HG03280 (cell line): ENCODE measurements at regions not wholly inside any gene's neighbourhood (a gene's known extent, or its start where the extent isn't known, plus 50 kb on each side); places are given as distances from the start of the nearest gene placed in this dataset.
"Not testable (repeated sequence)": the region's sequence is repeated elsewhere in the genome, so short reads cannot be mapped to it uniquely, and the experiment has no call there.

Experiments
- ATAC-seq: cut with Tn5 transposase; IDR thresholded peaks from one replicate; pipeline ENCODE4 v1.9.1; 2021; ENCODE audit warnings: mild to moderate bottlenecking, moderate library complexity; ENCODE audit not compliant: unreplicated experiment

DNA sequence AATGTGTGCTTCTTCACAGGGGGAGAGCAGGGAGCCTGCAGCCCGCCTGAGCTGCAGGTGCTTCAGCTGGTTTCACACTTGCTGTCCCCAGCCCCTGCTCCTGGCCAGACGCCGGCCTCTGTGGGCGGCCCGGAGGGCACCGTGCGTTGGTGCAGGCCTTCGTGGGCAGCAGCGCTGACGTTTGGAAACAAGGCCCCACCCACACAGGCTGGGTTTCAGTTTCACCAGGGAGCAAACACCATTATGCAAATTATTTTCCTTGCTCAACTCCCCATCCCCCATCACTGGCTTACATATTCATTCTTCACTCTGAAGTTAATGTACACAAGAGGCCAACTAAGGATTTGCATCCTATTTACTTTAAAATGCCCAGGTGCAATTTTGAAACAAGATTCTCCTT, 343.2 kb downstream of the BCL2L11 start:
- peak; percentile 91 for ATAC-seq

DNA sequence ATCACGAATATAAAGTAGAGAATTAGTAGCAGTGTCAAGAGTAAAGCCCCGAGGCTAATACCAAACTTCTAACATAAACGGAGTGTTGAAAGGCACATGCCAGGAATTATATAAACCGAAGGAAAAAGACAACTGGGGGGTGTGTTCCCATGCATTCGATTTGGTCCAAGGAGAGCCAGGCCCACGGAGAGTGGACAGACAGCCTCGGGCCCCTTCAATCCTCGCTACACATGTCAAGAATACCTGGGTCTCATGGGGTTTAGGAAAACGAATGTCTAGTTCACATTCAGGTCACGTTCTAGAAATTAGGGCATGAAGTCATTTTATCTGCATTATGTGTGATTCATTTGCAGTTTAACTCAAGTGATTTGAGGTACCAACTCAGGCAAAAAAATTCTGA, 343.7 kb downstream of the BCL2L11 start:
- ATAC-seq = not testable (repeated sequence)

DNA sequence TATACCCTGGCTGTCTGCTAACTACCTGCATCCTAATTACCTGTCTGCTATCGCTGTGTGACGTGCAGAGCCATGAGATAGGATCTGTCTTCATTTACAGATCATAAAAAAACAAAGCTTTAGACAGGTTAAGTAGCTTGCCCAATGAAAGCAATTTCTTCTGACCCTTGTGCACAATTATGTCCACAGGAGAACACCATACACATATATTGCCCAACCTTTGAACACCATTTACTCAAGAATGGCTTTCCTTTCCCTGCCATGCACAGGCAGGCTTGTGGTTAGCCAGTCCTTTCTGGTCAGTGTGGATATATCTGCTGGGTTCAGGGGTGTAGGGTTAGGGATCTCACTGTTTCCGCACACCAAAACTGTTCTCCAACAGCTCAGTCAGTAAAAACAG, 344.8 kb downstream of the BCL2L11 start:
- ATAC-seq = not testable (repeated sequence)

DNA sequence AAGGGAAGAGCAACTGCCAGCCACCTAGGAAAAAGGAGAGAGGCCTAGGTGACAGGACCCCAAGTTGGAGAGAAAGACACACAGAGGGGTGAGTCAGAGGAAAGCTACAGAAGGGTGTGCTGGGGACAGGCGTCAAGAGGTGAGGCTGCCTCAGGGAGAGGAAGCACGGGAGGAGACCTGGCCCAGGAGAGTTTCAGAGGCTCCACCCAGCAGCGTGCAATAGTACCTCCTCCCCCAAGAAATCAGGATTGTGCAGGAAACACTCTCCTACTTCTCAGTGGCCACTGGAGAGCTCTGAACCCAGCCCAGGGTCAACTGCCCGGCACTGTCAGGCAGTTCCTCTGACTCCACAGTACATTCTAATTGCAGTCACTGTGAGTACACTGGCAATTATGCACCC, 346.0 kb downstream of the BCL2L11 start:
- ATAC-seq = not testable (repeated sequence)

DNA sequence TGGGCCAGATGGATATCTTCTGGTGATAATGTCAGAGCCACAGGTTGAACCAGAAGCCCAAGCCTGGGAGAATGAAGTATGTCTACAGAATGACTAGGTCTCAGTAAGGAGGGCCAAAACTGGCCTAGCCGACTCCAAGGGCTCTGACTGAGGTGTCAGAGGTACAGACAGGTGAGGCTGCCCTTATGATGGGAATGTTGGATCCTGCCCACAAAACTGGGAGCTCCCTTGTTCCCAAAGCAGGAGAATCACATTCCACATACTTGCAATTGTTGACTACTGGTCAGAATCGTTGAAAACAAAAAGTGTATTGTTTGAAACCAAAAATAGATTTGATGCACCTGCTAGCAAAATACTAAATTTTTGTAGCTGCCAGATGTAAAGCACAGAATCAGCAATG, 350.2 kb downstream of the BCL2L11 start:
- not testable (repeated sequence) for ATAC-seq

DNA sequence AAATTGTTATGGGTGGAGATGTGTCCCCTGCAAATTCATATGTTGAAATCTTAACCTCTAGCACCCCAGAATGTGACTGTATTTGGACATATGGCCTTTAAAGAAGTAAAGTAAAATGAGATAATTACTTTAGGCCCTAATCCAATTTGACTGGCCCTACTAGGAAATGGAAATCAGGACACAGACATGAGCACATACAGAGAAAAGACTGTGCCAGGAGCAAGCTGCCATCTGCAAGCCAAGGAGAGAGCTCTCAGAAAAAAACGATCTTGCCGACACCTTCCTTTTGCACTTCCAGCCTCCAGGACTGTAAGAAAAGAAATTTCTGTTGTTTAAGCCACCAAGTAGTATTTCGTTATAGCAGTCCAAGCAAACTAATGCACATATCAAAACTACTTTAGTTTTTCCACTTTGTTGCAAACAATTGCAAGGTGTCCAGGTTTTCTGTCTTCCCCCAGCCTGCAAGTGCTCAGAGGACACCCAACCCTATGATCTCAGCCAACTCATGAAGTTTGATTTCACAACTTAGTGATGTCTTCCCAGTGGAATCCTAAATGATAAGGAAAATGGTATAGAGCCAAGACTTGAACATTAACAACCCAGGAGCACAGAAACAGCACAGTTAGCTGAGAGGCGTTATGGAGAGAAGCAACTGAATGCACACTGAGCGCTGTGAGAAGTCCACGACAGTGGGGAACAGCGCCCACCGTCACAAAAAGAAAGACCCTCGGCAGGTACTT, 351.2 kb downstream of the BCL2L11 start:
- ATAC-seq = not testable (repeated sequence)

DNA sequence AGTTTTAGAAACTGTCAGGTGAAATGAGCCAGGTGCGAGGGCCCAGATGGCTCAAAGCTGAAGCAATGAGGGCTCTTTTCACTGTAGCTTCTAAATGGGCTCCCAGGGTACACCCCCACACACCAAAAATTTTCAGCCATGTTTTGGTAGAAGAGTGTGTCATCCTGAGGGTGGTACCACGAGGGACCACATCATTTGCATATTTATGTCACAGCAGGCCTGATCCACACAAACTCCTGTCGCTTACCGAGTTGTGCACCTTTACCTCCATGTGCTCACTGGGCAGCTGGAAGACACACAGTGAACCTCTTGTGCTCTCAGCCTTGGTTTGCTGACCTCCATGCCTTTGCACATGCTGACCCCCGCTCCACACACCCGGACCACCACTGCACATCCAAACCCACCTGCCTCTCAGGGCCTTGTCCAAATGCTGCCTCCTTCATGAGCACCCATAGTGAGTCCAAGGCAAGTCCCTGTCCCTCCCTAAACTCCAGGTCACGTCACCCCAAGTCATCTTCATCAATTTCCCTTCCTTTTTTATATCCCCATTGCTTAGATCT, 352.2 kb downstream of the BCL2L11 start:
- not testable (repeated sequence) for ATAC-seq

DNA sequence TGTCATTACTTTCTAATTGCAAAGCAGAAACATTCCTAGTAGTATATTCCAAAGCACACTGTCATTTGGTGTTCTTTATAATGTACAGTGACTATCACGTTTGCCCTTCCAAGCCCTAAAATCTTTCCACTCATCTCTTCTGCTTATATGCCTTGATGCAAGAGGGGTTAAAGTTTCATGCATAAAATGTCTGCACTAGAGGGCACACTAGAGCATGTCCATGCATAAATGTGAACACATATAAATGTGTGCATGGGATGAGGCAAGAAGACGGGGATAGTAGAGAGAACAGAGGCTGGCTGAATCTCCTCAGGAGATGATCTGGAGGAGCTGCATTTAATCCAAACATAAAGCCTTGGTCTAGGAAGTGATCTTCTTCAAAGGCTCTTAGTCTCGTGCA, 352.8 kb downstream of the BCL2L11 start:
- not testable (repeated sequence) for ATAC-seq

DNA sequence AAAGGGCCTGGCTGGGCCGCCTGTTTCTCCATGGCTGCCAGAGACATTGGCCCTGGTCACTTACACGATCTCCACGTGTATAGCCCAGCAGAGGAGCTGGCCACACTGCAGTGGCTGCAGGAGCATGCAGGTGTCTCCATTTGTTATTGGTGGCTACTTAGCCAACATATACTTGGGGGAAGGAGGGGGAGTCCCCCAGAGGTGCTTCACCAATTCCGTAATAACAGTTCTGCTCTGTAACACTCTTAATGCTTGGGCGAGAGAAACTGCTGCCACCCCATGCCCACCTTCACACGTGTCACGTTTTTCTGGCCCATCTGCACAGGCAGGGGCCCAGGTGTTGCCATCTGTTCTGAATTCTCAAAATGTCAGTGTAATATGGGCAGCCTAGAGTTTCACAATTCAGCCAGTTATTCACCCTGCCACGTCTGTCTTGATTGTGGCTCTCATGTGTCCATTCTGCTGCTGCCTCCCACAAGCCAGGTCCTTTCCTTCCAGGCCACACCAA, 353.5 kb downstream of the BCL2L11 start:
- not testable (repeated sequence) for ATAC-seq

DNA sequence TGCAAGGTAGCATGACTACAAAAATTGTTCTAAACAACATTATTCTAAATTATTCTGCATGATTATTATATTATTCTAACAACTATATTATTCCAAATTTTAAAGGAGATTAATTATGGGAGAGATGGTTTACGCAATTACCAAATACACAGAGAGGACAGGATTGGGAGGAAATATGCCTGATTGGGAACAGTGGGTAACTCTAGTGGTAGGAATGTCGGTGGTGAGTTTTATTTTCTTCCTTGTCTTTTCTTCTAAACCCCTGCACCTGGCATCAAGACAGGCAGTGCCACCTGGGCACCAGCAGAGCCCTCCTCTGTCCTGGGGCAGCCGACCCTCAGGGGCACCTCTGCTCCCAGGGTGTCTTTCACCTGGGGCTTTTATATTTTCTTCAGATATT, 357.6 kb downstream of the BCL2L11 start:
- not testable (repeated sequence) for ATAC-seq

DNA sequence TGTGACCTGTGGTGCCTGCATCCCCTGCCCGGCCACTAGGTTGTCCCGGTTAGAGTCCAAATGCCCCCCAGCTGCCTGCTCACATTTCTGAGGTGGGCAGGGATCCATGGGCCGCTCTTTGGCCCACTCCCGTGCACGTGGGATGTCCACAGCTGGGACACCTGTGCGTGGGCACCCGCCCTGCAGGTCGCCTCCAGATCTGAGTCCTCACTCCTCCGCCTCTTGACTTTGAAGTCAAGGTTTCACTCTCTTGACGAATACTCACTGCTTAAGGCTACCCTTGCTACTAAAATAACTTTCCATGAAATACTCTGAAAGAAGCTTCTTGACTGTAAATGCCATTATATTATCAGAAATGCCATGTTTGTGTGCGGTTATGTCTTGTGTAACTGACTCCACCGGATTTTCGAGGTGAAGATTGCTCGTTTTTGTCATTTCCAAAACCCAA, 358.2 kb downstream of the BCL2L11 start:
- peak; percentile 64 for ATAC-seq

DNA sequence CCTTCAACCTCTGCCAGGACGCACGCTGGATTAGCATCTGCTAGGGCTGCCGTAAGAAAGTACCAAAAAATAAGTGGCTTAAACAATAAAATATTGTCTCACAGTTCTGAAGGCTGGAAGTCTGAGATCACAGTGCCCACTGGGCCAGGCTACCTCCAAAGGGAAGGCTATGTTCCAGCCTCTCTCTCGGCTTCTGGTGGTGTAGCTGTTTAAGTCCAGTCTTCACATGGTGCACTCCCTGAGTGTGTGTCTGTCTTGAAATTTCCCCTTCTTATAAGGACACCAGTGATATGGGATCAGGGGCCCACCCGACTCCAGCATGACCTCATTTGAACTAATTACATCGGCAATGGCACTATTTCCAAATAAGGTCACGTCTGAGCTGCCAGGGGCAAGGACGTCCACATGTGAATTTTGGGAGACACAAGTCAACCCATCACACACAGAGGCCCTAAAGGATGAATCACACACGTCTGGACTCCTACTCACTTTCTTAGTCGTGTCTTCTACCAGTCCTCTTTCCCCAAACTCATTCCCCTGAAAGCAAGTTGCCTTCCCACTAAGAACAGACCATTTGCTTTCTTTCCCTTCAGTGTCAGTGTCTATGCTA, 359.4 kb downstream of the BCL2L11 start:
- ATAC-seq = not testable (repeated sequence)

DNA sequence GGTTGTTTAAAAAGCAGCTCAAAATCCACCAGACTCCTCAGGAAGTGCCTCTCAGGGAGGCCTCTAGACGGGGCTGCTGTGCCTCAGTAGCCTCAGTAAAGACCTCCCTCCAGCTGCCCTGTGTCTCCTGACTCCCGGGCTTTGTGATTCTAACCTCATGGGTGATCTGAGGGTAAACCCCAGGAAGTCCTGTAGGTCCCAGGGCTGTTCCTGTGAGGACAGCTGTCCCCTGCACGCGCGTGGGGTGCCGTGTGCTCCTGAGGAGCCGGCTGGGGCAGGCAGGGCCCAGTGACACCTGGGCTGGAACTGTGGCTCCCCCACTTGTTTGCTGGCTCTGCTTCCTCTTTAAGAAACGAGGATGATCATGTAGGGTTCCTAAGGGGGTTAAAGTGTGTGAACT, 359.9 kb downstream of the BCL2L11 start:
- ATAC-seq = not testable (repeated sequence)

DNA sequence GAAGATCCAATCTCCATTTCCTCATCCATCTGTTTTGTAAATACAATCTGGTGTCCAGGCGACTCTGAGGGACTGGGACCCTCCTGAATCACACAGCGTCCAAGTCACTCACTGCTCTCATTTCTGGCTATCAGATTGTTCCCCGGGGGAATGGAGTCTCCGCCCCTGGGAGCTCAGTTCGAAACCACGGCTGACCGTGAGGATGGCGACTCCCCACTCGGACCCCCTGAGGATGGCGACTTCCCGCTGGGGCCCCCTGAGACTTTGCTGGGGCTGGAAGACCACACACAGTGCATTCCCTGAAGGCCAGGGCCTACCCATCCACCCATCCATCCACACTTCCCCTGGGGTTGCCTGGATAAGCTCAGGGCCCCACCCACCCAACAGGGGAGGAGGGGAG, 360.5 kb downstream of the BCL2L11 start:
- ATAC-seq = not testable (repeated sequence)

DNA sequence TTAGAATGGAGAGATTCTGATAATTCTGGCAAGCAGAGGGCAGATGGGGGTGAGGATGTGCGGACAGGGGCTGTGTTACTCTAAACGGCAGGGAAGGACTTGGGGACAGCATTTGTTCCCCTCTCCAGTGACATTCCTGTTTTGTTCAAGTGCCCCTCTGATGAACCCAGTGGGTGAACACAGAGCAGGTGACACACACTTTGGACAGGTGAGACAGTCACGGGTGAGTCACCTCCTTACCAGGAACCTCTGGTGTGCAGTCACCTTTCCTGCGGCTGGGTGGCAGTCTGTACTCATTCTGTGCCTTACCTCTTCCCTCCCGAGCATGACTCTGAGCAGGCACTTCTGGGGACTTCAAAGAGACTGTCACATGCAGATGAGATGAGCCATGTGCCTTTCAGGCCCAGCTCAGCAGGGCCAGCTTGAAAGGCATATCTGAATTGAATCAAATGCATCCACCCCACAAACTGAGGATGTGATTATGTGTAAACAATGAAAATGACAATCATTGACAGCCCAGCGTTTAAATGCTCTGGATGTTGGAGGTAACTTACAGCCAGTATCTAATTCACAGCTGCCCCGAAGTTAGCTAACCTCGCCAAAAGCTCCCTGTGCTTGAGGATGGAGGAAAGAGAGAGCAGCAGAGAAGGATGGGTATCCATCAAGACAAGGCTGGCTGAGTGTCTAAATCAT, 362.4 kb downstream of the BCL2L11 start:
- ATAC-seq = peak; percentile 82

DNA sequence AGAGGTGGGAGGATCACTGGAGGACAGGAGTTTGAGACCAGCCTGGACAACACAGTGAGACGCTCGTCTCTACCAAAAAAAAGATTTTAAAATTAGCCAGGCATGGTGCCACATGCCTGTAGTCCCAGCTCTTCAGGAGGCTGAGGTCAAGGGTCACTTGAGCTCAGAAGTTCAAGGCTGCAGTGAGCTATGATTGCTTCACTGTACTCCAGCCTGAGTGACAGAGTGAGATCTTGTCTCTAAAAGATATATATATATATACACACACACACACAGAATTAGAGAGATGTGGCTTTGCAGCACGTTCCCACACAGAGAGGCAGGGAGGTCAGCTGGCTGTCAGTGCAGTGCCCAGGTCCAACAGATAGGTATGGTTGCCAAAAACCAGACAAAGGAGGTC, 363.4 kb downstream of the BCL2L11 start:
- not testable (repeated sequence) for ATAC-seq

DNA sequence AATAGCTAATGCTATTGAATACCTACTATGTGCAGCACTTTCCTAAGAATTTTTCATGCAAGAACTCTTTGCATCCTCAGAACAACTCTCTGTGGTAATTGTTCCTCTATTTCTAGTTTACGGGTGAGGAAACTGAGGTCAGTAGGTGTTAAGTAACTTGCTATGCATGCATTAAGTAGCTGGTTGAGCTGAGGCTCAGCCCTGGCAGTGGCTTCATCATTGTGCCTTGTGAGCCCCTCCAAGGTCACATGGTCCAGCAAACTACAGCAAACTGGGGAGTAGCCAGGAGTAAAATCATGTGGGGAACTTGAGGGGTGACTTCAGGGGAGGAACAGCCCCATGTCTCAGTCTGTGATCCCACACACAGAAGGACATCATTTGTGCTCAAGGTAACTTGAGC, 365.2 kb downstream of the BCL2L11 start:
- not testable (repeated sequence) for ATAC-seq

DNA sequence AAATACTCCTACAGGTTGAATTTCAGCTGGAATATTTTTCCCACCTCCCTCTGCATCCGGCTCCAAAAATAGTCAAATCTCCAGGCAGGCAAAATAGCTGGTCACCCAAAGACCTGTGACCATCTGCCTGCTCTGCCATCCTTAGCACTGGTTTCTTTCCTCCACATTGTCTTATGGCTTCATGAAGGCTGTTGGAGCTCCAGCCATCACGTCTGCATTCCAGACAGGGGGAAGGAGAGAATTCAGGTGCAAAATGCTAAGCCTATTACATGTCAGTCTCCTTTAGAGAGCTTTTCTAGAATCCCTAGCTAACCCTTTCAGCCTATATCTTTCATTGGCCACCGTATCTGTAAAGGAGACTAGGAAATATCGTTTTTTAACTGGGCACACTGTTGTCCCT, 367.7 kb downstream of the BCL2L11 start:
- not testable (repeated sequence) for ATAC-seq

DNA sequence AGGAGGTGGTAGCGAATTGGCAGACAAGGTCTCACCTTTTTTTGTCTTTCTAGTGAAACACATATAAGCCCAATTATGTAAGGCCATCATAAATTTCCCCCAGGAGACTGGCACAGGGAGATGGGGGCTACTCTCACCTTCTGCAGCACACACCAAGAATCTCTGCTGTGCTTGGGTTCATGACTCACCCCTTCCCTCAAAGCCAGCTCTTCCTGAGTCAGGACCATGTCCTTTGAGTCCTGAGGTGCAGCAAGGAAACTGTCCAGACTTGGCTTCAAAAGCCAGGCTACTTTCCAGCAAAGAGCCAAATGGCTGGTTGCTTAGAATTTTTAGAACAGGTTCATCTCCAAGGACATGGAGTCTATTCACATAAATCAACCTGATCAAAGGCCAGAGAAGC, 368.7 kb downstream of the BCL2L11 start:
- ATAC-seq = not testable (repeated sequence)

DNA sequence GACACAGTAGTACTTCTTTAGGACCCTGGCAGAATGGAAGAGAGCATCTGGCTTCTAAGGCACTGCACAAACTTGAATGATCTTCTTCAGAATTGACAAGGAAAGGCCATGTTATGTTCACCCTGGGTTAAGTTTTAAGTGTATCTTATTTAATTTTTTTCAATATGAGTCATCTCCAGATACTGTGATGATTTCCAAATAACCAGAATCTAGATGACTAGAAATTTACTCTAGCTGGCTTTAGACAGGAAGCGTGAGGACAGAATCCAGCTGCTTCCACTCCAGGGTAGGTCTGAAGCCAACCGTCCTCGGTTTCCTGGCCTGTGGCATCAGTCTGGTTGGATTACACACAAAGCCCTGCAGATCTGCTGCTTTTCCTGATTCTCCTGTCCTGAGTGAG, 370.5 kb downstream of the BCL2L11 start:
- ATAC-seq = not testable (repeated sequence)

DNA sequence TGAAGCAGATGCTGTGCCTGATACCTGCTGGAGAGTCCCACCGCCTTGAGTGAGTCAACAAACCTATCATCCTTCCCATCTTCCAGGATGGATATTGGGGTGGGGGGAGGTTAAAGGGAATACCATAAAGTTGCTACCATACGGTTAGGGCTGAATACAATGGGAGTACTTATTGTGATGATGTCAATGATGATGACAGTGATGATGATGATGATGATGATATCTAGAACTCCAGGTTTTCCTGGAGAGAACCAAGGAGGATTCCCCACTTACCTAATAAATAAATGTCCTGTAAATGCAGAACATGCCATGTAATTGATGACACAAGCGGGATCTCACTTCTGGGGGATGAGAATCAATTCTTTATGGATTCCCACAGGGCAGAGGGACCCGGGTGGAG, 370.9 kb downstream of the BCL2L11 start:
- not testable (repeated sequence) for ATAC-seq
